ENCODE measurements at regions not wholly inside any gene's neighbourhood (a gene's known extent, or its start where the extent isn't known, plus 50 kb on each side); places are given as distances from the start of the nearest gene placed in this dataset.

DNA sequence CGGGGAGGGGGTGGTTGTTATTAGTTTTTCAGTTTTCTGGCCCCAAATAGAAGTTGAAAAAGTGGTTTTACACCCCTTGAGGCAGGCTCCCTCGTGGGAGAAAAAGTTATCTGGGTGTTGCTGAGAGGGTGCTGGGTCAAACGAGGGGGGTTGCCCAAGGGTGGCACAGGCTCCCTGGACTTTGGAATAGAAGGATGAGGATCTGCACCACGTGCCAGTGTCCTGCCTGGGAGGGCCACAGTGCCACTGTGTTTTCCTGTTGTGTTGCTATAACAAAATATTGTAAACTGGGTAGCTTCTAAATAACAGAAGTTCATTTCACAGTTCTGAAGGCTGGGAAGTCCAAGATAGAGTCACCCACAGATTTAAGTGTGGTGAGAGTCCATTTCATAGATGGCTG is 181.9 kb downstream of the CXCL12 start:
- TF ChIP-seq, protein P1, sequence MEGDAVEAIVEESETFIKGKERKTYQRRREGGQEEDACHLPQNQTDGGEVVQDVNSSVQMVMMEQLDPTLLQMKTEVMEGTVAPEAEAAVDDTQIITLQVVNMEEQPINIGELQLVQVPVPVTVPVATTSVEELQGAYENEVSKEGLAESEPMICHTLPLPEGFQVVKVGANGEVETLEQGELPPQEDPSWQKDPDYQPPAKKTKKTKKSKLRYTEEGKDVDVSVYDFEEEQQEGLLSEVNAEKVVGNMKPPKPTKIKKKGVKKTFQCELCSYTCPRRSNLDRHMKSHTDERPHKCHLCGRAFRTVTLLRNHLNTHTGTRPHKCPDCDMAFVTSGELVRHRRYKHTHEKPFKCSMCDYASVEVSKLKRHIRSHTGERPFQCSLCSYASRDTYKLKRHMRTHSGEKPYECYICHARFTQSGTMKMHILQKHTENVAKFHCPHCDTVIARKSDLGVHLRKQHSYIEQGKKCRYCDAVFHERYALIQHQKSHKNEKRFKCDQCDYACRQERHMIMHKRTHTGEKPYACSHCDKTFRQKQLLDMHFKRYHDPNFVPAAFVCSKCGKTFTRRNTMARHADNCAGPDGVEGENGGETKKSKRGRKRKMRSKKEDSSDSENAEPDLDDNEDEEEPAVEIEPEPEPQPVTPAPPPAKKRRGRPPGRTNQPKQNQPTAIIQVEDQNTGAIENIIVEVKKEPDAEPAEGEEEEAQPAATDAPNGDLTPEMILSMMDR (conservative IDR thresholded peaks at IDR 0.05; ENCODE audit: low read depth, low read length), result no peak

DNA sequence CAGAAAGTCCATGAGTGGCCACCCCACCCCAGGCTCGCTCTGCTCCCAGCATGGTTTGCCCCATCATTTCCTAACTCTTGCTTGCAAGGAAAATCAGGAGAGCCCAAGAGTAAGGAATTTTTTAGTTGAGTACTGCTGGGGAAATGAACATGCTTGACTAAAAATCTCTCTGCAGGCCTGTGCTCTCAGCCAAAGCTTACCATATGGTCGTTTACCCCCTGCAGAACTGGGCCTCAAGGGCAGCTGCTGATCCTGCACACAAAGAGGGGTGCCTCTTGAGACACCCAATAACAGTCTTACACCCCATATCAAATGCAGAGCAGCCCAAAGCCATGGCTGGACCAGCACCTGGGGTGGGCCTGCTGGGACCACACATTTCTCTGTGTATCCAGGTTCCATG is 183.2 kb downstream of the CXCL12 start:
- TF ChIP-seq, protein P1 (conservative IDR thresholded peaks at IDR 0.05; ENCODE audit: low read depth, low read length), result no peak
- no peak for DNase-seq (ENCODE audit: low read depth)
- no peak overlapping the region for H3K4me3 ChIP-seq (ENCODE audit: low read depth, low read length)

More for the DNA sequence above, 181.9 kb downstream of the CXCL12 start:
- H3K4me3 ChIP-seq (ENCODE audit: low read depth, low read length), result no peak overlapping the region
- no peak for DNase-seq (ENCODE audit: low read depth)

DNA sequence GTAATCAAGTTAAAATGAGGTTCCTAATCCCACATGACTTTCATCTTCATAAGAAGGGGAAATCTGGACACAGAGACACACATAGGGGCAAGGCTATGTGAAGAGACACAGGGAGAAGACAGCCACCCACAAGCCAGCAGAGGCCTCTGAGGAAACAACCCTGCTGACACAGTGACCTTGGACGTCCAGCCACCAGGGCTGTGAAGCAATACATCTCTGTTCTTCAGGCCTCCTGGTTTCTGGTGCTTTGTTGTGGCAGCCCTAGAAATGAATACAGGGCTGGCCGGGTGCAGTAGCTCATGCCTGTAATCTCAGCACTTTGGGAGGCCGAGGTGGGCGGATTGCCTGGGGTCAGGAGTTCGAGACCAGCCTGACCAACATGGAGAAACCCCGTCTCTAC is 183.9 kb downstream of the CXCL12 start:
- no peak overlapping the region for H3K4me3 ChIP-seq (ENCODE audit: low read depth, low read length)
- no peak for DNase-seq (ENCODE audit: low read depth)
- TF ChIP-seq, protein P1 (conservative IDR thresholded peaks at IDR 0.05; ENCODE audit: low read depth, low read length), result no peak

DNA sequence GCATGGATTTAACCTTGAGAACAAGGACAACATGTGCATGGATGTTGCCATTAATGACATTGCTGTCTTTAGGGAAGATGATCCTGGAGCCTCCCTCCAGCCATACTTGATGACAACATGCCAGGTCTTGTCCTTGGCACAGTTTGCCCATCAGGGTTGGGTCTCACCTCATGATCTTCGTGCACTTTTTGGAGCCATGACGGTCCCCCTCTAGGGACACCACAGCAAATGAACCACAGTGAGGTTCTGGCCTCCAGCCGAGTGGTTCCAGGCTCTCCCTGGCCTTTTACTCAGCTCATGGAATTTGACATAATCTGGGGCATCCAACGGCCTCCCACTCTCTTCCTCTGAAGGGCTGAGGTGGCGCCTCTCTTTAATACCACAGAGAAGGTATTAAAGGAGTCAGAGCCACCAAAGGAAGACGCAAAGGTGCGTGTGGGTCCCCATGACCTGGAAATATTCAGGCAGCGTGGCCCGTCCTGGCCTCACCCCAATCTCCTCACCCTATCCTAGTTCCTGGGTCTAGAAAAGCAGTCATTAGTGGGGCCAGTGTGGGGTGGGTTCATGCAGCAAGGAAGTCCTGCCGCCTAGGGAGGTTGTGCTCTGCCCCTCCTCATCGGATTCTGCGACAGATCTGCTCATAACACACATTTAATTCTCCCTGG is 184.8 kb downstream of the CXCL12 start:
- TF ChIP-seq, protein P1 (conservative IDR thresholded peaks at IDR 0.05; ENCODE audit: low read depth, low read length), result no peak
- DNase-seq (ENCODE audit: low read depth), result no peak

DNA sequence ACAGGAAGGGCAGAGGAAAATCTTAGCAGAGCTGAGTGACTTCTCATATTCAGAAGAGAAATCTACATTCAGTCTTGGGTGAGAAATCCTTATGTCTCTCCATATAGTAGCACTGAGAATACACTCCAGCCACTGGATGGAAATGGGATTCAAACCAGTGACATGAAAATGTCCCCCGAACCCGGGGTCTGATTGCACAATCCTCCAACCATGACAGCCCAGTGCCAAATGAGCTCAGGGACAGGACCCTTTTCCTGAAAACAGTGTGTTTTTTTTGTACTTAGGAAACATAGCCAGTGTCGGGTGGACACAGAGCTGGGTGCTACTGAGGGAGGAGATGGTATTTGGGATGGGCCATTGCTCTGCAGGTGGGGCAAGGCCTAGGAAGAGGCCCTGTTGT is 185.6 kb downstream of the CXCL12 start:
- TF ChIP-seq, protein P1 (conservative IDR thresholded peaks at IDR 0.05; ENCODE audit: low read depth, low read length), result no peak
- DNase-seq (ENCODE audit: low read depth), result no peak
- no peak overlapping the region for H3K4me3 ChIP-seq (ENCODE audit: low read depth, low read length)

More for the DNA sequence above, 184.8 kb downstream of the CXCL12 start:
- no peak overlapping the region for H3K4me3 ChIP-seq (ENCODE audit: low read depth, low read length)

DNA sequence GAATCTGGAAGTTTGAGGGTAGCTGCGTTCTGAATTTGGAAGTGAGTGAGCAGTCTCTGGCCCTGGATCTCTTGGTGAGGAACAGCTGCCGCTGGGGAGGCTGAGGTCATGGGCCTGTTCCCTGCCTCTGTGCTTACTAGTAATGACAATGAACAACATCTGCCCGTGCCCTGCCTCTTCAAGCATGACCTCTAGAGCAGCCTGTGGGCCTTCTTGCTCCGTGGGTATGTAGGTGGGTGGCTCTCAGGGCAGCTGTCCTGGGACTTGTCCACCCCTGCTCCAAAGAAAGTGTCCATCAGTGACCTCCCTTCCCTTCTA is 186.2 kb downstream of the CXCL12 start:
- TF ChIP-seq, protein P1 (conservative IDR thresholded peaks at IDR 0.05; ENCODE audit: low read depth, low read length), result no peak
- DNase-seq (ENCODE audit: low read depth), result no peak
- H3K4me3 ChIP-seq (ENCODE audit: low read depth, low read length), result no peak overlapping the region

DNA sequence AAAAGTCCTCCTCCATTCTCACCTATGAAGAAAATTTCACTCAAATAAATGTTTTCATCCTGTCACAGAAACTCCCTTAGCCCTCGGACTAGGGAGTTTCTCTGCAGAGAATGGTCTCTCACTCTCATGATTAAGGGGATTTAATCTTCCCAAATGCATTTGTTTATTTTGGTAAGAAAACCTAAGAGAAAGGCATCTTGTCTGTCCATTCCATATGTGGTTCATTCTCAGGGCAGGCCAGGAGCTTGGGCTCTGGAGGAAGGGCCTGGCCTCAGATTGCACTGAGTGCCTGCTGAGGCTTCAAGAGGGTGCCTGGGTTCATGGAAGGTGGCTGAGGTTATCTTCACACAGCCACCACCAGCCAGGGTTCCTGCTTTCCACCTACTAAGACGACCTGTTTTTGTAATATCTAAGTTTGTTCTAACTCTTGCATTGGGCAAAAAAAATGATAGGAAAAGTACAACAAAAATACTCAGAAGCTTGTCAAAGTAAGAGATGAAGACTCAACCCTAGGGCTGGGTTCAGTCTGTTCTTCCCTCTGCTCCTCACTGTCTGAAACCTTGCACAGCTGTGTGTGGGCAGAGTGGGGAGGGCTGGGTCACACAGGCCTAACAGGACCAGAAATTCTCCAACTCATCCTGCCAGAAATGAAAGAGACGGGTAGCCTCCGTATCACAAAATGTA is 186.7 kb downstream of the CXCL12 start:
- DNase-seq (ENCODE audit: low read depth), result peak; percentile 50
- TF ChIP-seq, protein P1 (conservative IDR thresholded peaks at IDR 0.05; ENCODE audit: low read depth, low read length), result no peak

More for the DNA sequence above, 186.7 kb downstream of the CXCL12 start:
- H3K4me3 ChIP-seq (ENCODE audit: low read depth, low read length), result no peak overlapping the region

All from choroid plexus epithelial cell (primary cell).